B cell (primary cell): ENCODE measurements at regions not wholly inside any gene's neighbourhood (a gene's known extent, or its start where the extent isn't known, plus 50 kb on each side); places are given as distances from the start of the nearest gene placed in this dataset.

Source experiments
- ATAC-seq: fragments of 200-7000 bp; cut with Tn5 transposase; one replicate; pipeline ENCODE4 v1.10.0; 2021; ENCODE audit warnings: low read depth, mild to moderate bottlenecking, moderate number of reproducible peaks, moderate library complexity
- CTCF ChIA-PET: fragments of 350-600 bp; sonication (Branson Sonifier 250); formaldehyde crosslinking; loops from one replicate; lab custom pipeline; 2021; ENCODE audit warnings: antibody characterized with exemption, inconsistent platforms; lab: Charles Lee
- POLR2A ChIA-PET: fragments of 350-600 bp; sonication (Branson Sonifier 250); formaldehyde crosslinking; loops from one replicate; lab custom pipeline; 2021; ENCODE audit warnings: antibody characterized with exemption; lab: Charles Lee
- DNase-seq: peaks from one replicate; pipeline ENCODE4 v3.0.0; 2013
- H2AFZ ChIP-seq: 2 replicates; pipeline ENCODE4 v1.6.1; 2012; ENCODE audit warnings: mild to moderate bottlenecking, low read depth, low read length; ENCODE audit not compliant: insufficient read depth, poor library complexity, severe bottlenecking
- H3K27ac ChIP-seq, 2 donors: 1 replicate in 1 of 2; 2 replicates in 1 of 2; pipeline ENCODE4 v1.5.1; 2012 to 2013; ENCODE audit warnings: low read length in 2 of 2, mild to moderate bottlenecking in 2 of 2, moderate library complexity in 1 of 2
- H3K27me3 ChIP-seq, 4 experiments: fragments of 200-600 bp in 1 of 4; sonication (generic) in 1 of 4; replicated peaks in 1 of 4; 1 replicate in 2 of 4; 2 replicates in 2 of 4; pipeline versions ENCODE4 v1.6.1 to v1.7.0; 2013 to 2016; ENCODE audit warnings: low read length in 3 of 4, mild to moderate bottlenecking in 2 of 4, mixed read lengths in 1 of 4, moderate library complexity in 1 of 4; ENCODE audit not compliant: insufficient read depth in 4 of 4, control insufficient read depth in 3 of 4; ENCODE audit errors: control extremely low read depth in 1 of 4
- H3K36me3 ChIP-seq, 2 experiments: replicated peaks in 1 of 2; 1 replicate in 1 of 2; 2 replicates in 1 of 2; pipeline versions ENCODE4 v1.6.1 to v1.7.1; 2013; ENCODE audit warnings: low read length in 1 of 2; ENCODE audit not compliant: insufficient read depth in 2 of 2, control insufficient read depth in 1 of 2; ENCODE audit errors: control extremely low read depth in 1 of 2, extremely low read depth in 1 of 2
- H3K4me1 ChIP-seq, 2 donors: fragments of 200-600 bp in 1 of 2; sonication (generic) in 1 of 2; 1 replicate in 1 of 2; 2 replicates in 1 of 2; pipeline versions ENCODE4 v1.5.1 to v1.6.1; 2013 to 2017; ENCODE audit warnings: low read length in 2 of 2; ENCODE audit not compliant: control insufficient read depth in 2 of 2, insufficient read depth in 2 of 2
- H3K4me2 ChIP-seq: replicated peaks from 2 replicates; pipeline ENCODE3; 2012; ENCODE audit warnings: mild to moderate bottlenecking, low read depth, low read length; ENCODE audit not compliant: poor library complexity, severe bottlenecking
- H3K4me3 ChIP-seq, 5 experiments: fragments of 200-600 bp in 1 of 5; sonication (generic) in 1 of 5; 1 replicate in 3 of 5; 2 replicates in 2 of 5; pipeline versions ENCODE4 v1.5.1 to v1.7.0; 2011 to 2016; ENCODE audit warnings: low read length in 4 of 5, mild to moderate bottlenecking in 4 of 5, low read depth in 2 of 5, control low read depth in 1 of 5, moderate library complexity in 1 of 5; ENCODE audit not compliant: insufficient read depth in 1 of 5; ENCODE audit errors: control extremely low read depth in 1 of 5, extremely low read depth in 1 of 5
- H3K79me2 ChIP-seq: fragments of 200-600 bp; sonication (generic); one replicate; pipeline ENCODE4 v1.6.0; 2016; ENCODE audit warnings: low read length; ENCODE audit not compliant: control insufficient read depth, insufficient read depth
- H3K9ac ChIP-seq: fragments of 200-600 bp; sonication (generic); 2 replicates; pipeline ENCODE4 v1.6.1; 2017; ENCODE audit warnings: mild to moderate bottlenecking, low read length, moderate library complexity
- H3K9me3 ChIP-seq, 3 donors: one replicate each; pipeline versions ENCODE4 v1.6.1 to v1.7.1; 2013; ENCODE audit warnings: low read length in 2 of 3; ENCODE audit not compliant: control insufficient read depth in 2 of 3, insufficient read depth in 1 of 3; ENCODE audit errors: control extremely low read depth in 1 of 3
- H4K20me1 ChIP-seq: 2 replicates; pipeline ENCODE4 v1.6.0; 2012; ENCODE audit warnings: mild to moderate bottlenecking, low read length; ENCODE audit not compliant: insufficient read depth, control insufficient read depth, poor library complexity, severe bottlenecking
- H3K27ac Mint-ChIP-seq: one replicate; pipeline ENCODE4 v1.8.0; 2021; ENCODE audit warnings: mixed read lengths
- H3K27me3 Mint-ChIP-seq: one replicate; pipeline ENCODE4 v1.8.0; 2021; ENCODE audit warnings: mixed read lengths
- H3K4me1 Mint-ChIP-seq: one replicate; pipeline ENCODE4 v1.8.0; 2021; ENCODE audit warnings: mixed read lengths
- H3K4me3 Mint-ChIP-seq: one replicate; pipeline ENCODE4 v1.8.0; 2021; ENCODE audit warnings: mixed read lengths
- H3K9me3 Mint-ChIP-seq: one replicate; pipeline ENCODE4 v1.8.0; 2022; ENCODE audit warnings: mixed read lengths; ENCODE audit not compliant: insufficient read depth
- CTCF ChIP-seq: fragments of 200-600 bp; IDR thresholded peaks from one replicate; pipeline ENCODE4 v1.8.0; 2022; ENCODE audit warnings: antibody characterized with exemption, mild to moderate bottlenecking
- EZH2 ChIP-seq: IDR thresholded peaks from 2 replicates; pipeline ENCODE4 v1.6.1; 2012; ENCODE audit warnings: borderline replicate concordance, low read depth, mild to moderate bottlenecking, moderate library complexity, low read length; ENCODE audit not compliant: insufficient read depth, poor library complexity, severe bottlenecking
- WGBS: methylation state at CpG from one replicate; pipeline ENCODE4 v1.1.5; 2013; ENCODE audit warnings: missing lambda C conversion rate; ENCODE audit not compliant: insufficient coverage; 5-methylcytosine and 5-hydroxymethylcytosine counted together
- intact Hi-C: fragments of 100-400 bp; cut with micrococcal nuclease; formaldehyde crosslinking; loops from one replicate; pipeline ENCODE4 v1.10.0; 2022

GRCh38 chr3:80384811-80385210, 617.0 kb upstream of the ROBO1 start:
- Histone ChIP-seq H4K20me1 (no peaks in the 10 kb centered on the region), H3K9ac (no peak overlapping the region), H2AFZ (no peak overlapping the region), H3K27me3 (no peaks in the 10 kb centered on the region), H3K4me2 (no peak overlapping the region), H3K36me3 (no peaks in the 10 kb centered on the region), H3K79me2 (no peaks in the 10 kb centered on the region), H3K9me3 (peaks cover 0 to 2% (median 0%) of the 10 kb centered on the region in 3 donors), H3K4me1 (no peaks in the 10 kb centered on the region), H3K27ac (no peak overlapping the region), H3K4me3 (no peak overlapping the region)
- no peaks in the 10 kb centered on the region for H3K4me1 Mint-ChIP-seq
- H3K9me3 Mint-ChIP-seq, result no peaks in the 10 kb centered on the region
- TF ChIP-seq CTCF (no peak), EZH2 (no peak)
- 84% methylated on average over 5 of the region's 5 CpGs for WGBS
- no peak for DNase-seq
- no peak for ATAC-seq
- H3K27me3 Mint-ChIP-seq, result no peaks in the 10 kb centered on the region
- CTCF ChIA-PET, result no interaction called here
- intact Hi-C loops, result no loop called here
- POLR2A ChIA-PET, result no interaction called here
- H3K4me3 Mint-ChIP-seq, result no peak overlapping the region
- H3K27ac Mint-ChIP-seq, result no peak overlapping the region

GRCh38 chr3:80374423-80374822, 606.6 kb upstream of the ROBO1 start:
- Histone ChIP-seq H3K9ac (no peak overlapping the region), H3K36me3 (no peaks in the 10 kb centered on the region), H3K4me3 (no peak overlapping the region), H3K27ac (no peak overlapping the region), H3K27me3 (no peaks in the 10 kb centered on the region), H3K79me2 (no peaks in the 10 kb centered on the region), H3K4me2 (no peak overlapping the region), H3K4me1 (no peaks in the 10 kb centered on the region), H4K20me1 (no peaks in the 10 kb centered on the region), H2AFZ (no peak overlapping the region), H3K9me3 (peaks cover 0 to 3% (median 0%) of the 10 kb centered on the region in 3 donors)
- no peaks in the 10 kb centered on the region for H3K27me3 Mint-ChIP-seq
- H3K9me3 Mint-ChIP-seq, result no peaks in the 10 kb centered on the region
- ATAC-seq (no peak), DNase-seq (no peak)
- H3K4me1 Mint-ChIP-seq, result no peaks in the 10 kb centered on the region
- H3K27ac Mint-ChIP-seq, result no peak overlapping the region
- intact Hi-C loops, result no loop called here
- TF ChIP-seq CTCF, result no peak
- no peak for TF ChIP-seq EZH2
- ChIA-PET CTCF (no interaction called here), POLR2A (no interaction called here)
- no CpG with 5 or more reads among the region's 1 CpG for WGBS
- no peak overlapping the region for H3K4me3 Mint-ChIP-seq
